ENCODE measurements at regions not wholly inside any gene's neighbourhood (a gene's known extent, or its start where the extent isn't known, plus 50 kb on each side); places are given as distances from the start of the nearest gene placed in this dataset.
"Not testable (repeated sequence)": the region's sequence is repeated elsewhere in the genome, so short reads cannot be mapped to it uniquely, and the experiment has no call there.

DNA sequence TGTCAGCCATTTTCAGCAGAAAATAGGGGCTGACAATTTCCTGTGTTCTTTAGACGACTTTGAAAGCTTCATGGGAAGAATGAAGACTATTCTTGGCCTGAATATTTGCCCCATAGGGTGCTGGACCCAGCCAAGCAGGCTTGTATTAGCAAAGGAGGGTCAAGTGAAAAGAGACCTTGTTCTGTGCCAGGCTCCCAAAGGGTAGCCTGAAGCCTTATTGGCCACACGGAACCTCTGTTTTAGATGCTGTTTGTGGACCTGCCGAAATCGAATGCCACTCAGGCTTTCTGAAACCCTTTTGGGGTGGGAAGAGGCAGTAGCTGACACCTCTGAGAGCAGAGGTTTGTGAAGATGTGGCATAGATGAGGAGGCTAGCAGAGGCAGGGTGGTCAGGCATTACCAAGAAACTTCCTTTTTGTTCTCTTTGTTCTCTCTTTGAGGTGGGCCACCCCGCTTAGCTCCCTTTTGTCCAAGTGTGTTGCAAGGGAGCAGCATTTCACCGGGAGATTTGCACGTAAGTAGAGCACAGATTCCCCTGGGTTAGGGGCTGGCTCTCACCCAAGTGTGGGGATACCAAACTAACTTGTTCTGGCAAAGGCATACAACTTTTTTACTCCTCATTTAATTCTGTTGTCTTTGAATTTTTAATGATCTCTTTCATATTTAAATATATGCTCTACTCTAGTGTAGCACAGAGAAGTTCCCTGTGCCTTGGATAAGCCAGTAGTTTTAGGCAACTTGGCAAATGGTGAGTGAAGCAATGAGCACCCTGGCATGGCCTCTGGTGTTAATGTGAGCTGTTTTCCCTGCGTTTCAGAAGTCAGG is 174.0 kb upstream of the EEPD1 start:
- not testable (repeated sequence) for TF ChIP-seq CTCF (IDR thresholded peaks at IDR 0.05; ENCODE audit: low read depth, low read length); EZH2phosphoT487 (IDR thresholded peaks at IDR 0.05; ENCODE audit: low read depth)
